ENCODE measurements at regions not wholly inside any gene's neighbourhood (a gene's known extent, or its start where the extent isn't known, plus 50 kb on each side); places are given as distances from the start of the nearest gene placed in this dataset.

DNA sequence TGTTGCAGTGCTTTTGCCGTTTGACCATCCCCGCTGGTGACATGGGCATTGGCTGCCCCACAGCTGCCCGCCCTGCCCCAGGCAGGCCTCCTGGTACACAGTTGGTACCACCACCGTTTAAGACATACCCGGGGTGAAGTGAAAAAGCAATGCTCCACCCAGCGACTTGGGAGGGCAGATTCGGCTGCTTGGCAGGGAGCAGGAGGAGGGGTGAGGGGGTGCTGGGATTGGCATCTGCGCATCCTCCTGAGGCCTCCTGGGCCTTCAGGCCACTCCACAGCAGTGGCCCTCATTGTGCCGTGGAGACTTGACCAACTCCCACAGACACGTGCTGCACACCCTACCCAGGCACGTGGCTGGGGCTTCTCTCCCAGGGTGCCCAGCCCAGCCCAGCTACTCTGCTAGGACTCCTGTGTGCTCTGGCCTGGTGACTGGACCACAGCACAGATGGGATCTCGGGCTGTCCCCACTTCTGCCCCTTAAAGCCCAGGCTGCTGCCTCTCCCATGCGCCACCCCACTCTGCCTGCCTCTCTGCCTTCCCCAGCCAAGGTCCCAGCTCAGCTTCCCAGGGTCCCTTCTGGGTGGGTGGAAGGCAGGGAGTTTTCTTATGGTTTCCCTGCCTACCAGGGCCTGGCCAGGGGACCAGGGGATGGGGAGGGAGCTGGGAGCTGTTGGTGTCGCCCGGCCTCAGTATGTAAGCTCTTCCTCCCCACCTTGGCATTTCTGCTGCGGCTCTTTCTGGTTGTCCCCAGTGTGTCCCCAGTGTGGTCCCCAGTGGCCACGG is 157.0 kb upstream of the HS6ST1 start:
- DNase-seq (no peak), ATAC-seq (ENCODE audit: low read depth in 2 of 2) (no peak)
- Histone ChIP-seq H3K4me3 (ENCODE audit: low read depth, low read length) (no peak overlapping the region), H3K36me3 (ENCODE audit: control insufficient read depth, insufficient read depth, low read length) (no peaks in the 10 kb centered on the region), H3K4me1 (ENCODE audit: control insufficient read depth, insufficient read depth, low read length, poor library complexity, severe bottlenecking) (no peaks in the 10 kb centered on the region), H3K9me3 (ENCODE audit: control insufficient read depth in 2 of 2, low read length in 2 of 2) (peaks cover 0 to 3% of the 10 kb centered on the region in 2 experiments), H3K27me3 (ENCODE audit: control insufficient read depth, insufficient read depth, low read length) (no peaks in the 10 kb centered on the region), H3K27ac (ENCODE audit: insufficient read depth, low read length, poor library complexity, severe bottlenecking) (no peak overlapping the region)
- peaks cover 0 to 7% (median 3%) of the 10 kb centered on the region in 4 donors for H3K4me1 Mint-ChIP-seq
- H3K4me3 Mint-ChIP-seq = no peak overlapping the region
- H3K27me3 Mint-ChIP-seq = peaks cover 8% of the 10 kb centered on the region
- no peak overlapping the region for H3K27ac Mint-ChIP-seq
- peaks cover 0 to 5% (median 1%) of the 10 kb centered on the region in 7 donors for H3K9me3 Mint-ChIP-seq
- H3K36me3 Mint-ChIP-seq = no peaks in the 10 kb centered on the region

DNA sequence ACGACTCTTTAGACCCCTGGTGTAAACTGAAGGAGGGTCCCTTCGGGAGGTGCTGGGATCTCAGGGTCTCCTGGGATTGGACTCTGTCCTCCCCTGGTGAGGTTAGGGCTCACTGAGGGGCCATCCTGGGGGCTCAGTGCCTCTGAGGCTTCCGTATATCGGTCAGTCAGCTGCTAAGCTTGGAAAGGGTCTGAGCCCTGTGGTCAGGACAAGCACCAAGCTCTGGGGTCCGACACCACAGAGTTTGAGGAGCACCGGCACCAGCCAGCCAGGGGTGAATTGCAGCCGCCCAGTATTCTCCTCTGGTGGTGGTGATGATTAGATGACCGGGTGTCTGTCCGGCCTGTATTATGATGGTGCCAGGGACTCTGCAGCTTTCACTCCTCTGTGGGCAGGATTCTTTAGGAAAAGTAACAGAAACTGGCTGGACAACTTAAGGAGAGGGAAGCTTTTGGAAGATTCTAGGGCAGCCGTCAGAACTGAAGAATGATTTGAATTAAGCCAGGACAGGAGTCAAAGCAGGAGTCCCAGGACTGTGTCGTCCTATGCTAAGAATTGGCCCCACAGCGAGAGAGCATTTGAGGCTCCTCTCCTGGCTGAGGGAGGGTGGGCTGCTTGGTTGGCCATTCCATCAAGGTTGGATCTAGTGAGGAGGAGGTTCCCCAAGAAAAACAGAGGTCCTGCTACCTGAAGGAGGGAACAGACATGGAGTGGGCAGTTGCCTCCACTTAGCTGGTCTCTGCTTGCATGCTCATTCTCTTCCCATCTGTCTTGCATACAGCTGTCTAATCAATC is 158.6 kb upstream of the HS6ST1 start:
- Histone ChIP-seq H3K4me1 (ENCODE audit: control insufficient read depth, insufficient read depth, low read length, poor library complexity, severe bottlenecking) (no peaks in the 10 kb centered on the region), H3K36me3 (ENCODE audit: control insufficient read depth, insufficient read depth, low read length) (no peaks in the 10 kb centered on the region), H3K27ac (ENCODE audit: insufficient read depth, low read length, poor library complexity, severe bottlenecking) (no peak overlapping the region), H3K9me3 (ENCODE audit: control insufficient read depth in 2 of 2, low read length in 2 of 2) (no peaks in the 10 kb centered on the region), H3K4me3 (ENCODE audit: low read depth, low read length) (no peak overlapping the region), H3K27me3 (ENCODE audit: control insufficient read depth, insufficient read depth, low read length) (no peaks in the 10 kb centered on the region)
- no peak for DNase-seq
- no peak overlapping the region for H3K27ac Mint-ChIP-seq
- peaks cover 8% of the 10 kb centered on the region for H3K27me3 Mint-ChIP-seq
- H3K4me3 Mint-ChIP-seq = no peak overlapping the region
- H3K36me3 Mint-ChIP-seq = no peaks in the 10 kb centered on the region
- ATAC-seq (ENCODE audit: low read depth in 2 of 2) = no peak
- H3K4me1 Mint-ChIP-seq = peaks cover 0 to 7% (median 3%) of the 10 kb centered on the region in 4 donors
- peaks cover 0 to 7% (median 2%) of the 10 kb centered on the region in 7 donors for H3K9me3 Mint-ChIP-seq

DNA sequence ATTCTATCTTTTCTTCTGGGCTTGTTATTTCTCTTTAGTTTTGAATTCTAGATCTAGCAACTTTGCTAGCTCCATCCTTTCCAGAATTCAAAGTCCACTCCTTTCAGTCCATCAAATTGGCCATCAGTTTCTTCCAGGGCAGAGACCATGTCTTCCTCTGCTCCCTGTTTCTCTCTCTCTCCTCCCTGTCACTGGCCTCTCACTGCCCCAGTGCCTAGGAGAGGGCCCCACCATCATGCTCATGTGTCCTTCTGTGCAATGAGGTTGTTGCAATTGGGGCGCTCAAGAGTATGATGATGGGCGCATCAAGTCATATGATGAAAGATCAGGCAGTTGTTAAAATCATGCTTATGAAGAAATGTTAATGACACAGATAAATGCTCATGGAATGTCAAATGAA is 159.2 kb upstream of the HS6ST1 start:
- no peak overlapping the region for H3K4me3 ChIP-seq (ENCODE audit: low read depth, low read length)
- DNase-seq (no peak), ATAC-seq (ENCODE audit: low read depth in 2 of 2) (no peak)
- peaks cover 0 to 7% (median 2%) of the 10 kb centered on the region in 7 donors for H3K9me3 Mint-ChIP-seq
- H3K27ac Mint-ChIP-seq = no peak overlapping the region
- H3K27ac ChIP-seq (ENCODE audit: insufficient read depth, low read length, poor library complexity, severe bottlenecking) = no peak overlapping the region
- no peaks in the 10 kb centered on the region for H3K4me1 ChIP-seq (ENCODE audit: control insufficient read depth, insufficient read depth, low read length, poor library complexity, severe bottlenecking)
- H3K36me3 ChIP-seq (ENCODE audit: control insufficient read depth, insufficient read depth, low read length) = no peaks in the 10 kb centered on the region
- no peaks in the 10 kb centered on the region for H3K27me3 ChIP-seq (ENCODE audit: control insufficient read depth, insufficient read depth, low read length)
- peaks cover 8% of the 10 kb centered on the region for H3K27me3 Mint-ChIP-seq
- H3K9me3 ChIP-seq (ENCODE audit: control insufficient read depth in 2 of 2, low read length in 2 of 2) = no peaks in the 10 kb centered on the region
- no peaks in the 10 kb centered on the region for H3K36me3 Mint-ChIP-seq
- no peak overlapping the region for H3K4me3 Mint-ChIP-seq
- peaks cover 0 to 7% (median 3%) of the 10 kb centered on the region in 4 donors for H3K4me1 Mint-ChIP-seq

DNA sequence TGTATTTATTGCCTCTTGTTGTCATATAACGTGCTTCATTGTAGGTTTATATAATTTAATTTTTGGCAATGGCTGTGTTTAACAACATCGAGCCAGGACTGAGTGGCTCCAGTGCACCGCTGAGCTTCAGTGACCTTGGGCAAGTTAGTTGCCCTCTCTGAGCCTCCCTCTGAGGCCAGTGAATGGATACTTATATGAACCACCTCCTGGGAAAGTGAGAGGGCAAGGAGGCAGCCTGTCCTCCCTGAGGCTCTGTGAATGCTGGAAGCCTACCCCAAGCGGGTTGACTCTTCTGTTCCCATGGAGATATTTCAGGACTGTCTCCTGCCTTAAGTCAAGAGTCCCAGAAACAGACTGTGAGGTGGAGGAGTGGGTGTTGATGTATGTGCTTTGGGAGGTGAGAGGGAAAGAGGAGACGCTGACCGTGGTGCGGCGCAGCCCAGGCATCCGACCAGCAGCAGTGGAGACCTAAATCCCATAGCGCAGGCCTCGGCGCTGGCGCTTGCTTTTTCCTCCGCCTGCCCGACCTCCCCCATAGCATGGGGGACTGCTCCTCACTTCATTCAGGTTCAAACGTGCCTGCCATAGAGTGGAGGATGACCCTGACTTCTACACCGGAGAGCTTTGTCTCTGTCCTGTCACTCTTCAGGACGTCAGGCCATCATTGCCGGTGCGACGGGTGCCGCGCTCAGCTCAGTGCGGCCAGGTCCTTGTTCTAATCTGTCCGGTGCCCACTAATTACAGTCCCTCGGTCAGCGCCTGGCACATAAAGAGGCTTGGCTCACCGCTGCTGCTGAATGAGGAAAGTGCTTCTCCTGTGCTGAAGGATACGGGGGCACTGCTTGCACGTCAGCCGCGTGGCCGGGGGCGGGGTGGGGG is 167.3 kb upstream of the HS6ST1 start:
- no peaks in the 10 kb centered on the region for H3K36me3 Mint-ChIP-seq
- Histone ChIP-seq H3K27me3 (ENCODE audit: control insufficient read depth, insufficient read depth, low read length) (no peaks in the 10 kb centered on the region), H3K36me3 (ENCODE audit: control insufficient read depth, insufficient read depth, low read length) (no peaks in the 10 kb centered on the region), H3K27ac (ENCODE audit: insufficient read depth, low read length, poor library complexity, severe bottlenecking) (no peak overlapping the region), H3K4me3 (ENCODE audit: low read depth, low read length) (no peak overlapping the region), H3K4me1 (ENCODE audit: control insufficient read depth, insufficient read depth, low read length, poor library complexity, severe bottlenecking) (no peaks in the 10 kb centered on the region), H3K9me3 (ENCODE audit: control insufficient read depth in 2 of 2, low read length in 2 of 2) (no peaks in the 10 kb centered on the region)
- no peaks in the 10 kb centered on the region for H3K27me3 Mint-ChIP-seq
- DNase-seq = no peak
- no peak for ATAC-seq (ENCODE audit: low read depth in 2 of 2)
- H3K4me1 Mint-ChIP-seq = no peaks in the 10 kb centered on the region
- H3K4me3 Mint-ChIP-seq = no peak overlapping the region
- H3K27ac Mint-ChIP-seq = no peak overlapping the region
- H3K9me3 Mint-ChIP-seq = peaks cover 0 to 7% (median 0%) of the 10 kb centered on the region in 7 donors

DNA sequence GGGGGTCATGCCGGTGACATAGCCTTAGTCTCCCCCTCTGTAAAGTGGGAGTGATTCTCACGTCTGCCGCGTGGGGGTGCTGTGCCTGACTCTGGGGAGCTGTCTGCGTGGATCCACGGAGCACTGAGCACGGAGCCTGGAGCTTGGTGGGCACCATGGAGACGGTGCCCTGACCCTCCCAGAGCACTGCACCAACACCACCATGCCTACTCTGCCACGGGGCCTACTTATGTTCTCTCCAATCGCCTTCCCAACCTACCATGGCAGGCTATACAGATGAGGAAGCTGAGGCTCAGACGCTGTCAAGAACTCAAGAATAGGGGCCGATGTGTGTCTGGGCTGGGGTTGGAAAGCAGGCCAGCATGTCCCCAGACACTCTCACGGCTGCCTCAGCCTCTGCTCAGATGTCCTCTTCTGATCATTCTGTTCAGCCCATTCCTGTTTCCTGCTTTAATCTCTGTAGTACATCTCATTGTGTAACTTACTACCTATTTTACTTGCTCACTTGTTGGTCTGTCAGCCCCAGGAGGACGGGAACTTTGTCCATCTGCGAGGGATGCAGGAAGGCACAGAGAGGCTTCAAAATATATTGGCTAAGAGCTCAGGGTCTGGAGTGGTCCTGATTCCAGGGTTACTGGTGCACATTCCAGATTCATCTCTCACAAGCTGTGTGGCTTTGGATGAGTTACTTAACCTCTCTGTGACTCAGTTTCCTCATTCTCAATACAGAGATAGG is 168.1 kb upstream of the HS6ST1 start:
- Histone ChIP-seq H3K4me3 (ENCODE audit: low read depth, low read length) (no peak overlapping the region), H3K27me3 (ENCODE audit: control insufficient read depth, insufficient read depth, low read length) (no peaks in the 10 kb centered on the region), H3K4me1 (ENCODE audit: control insufficient read depth, insufficient read depth, low read length, poor library complexity, severe bottlenecking) (no peaks in the 10 kb centered on the region), H3K9me3 (ENCODE audit: control insufficient read depth in 2 of 2, low read length in 2 of 2) (no peaks in the 10 kb centered on the region), H3K36me3 (ENCODE audit: control insufficient read depth, insufficient read depth, low read length) (no peaks in the 10 kb centered on the region), H3K27ac (ENCODE audit: insufficient read depth, low read length, poor library complexity, severe bottlenecking) (no peak overlapping the region)
- H3K27ac Mint-ChIP-seq = no peak overlapping the region
- ATAC-seq (ENCODE audit: low read depth in 2 of 2) (no peak), DNase-seq (no peak)
- H3K4me1 Mint-ChIP-seq = no peaks in the 10 kb centered on the region
- peaks cover 0 to 5% (median 0%) of the 10 kb centered on the region in 7 donors for H3K9me3 Mint-ChIP-seq
- no peak overlapping the region for H3K4me3 Mint-ChIP-seq
- H3K36me3 Mint-ChIP-seq = no peaks in the 10 kb centered on the region
- no peaks in the 10 kb centered on the region for H3K27me3 Mint-ChIP-seq

DNA sequence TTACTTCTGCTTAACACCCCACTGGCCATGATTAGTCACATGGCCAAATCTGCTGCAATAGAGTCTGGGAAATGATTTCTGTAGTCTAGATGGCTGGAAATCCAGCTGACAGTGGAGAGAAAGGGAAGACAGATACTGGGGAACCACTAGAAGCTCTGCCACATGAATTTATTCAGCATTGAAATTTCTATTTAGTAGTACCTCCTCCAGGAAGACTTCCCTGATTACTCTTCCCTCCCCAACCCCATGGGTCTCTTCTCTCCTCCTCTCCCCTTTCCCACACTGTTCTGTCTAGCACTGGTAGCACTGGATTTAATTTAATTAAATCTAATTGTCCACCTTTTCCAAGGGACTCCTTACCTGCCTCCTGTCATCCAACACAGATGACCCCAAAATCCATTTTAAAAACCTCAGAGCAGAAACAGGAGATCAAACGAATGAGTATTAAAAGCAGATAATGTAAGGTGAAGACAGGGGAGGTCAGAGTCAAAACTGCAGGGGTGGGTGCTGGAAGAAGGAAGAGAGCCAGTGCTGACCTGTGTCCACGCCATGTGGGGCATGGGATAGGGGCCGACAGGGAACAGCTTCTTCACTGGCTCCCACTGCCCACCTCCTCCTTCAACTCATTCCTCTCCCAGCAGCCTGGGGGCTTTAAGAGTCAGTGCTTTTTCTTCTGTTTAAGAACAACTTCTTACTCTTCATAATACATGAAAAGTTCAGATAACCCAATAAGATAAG is 169.2 kb upstream of the HS6ST1 start:
- Mint-ChIP-seq H3K36me3 (no peaks in the 10 kb centered on the region), H3K27me3 (no peaks in the 10 kb centered on the region), H3K9me3 (peaks cover 0 to 4% (median 2%) of the 10 kb centered on the region in 7 donors), H3K27ac (no peak overlapping the region), H3K4me1 (no peaks in the 10 kb centered on the region), H3K4me3 (no peak overlapping the region)
- no peaks in the 10 kb centered on the region for H3K27me3 ChIP-seq (ENCODE audit: control insufficient read depth, insufficient read depth, low read length)
- H3K4me1 ChIP-seq (ENCODE audit: control insufficient read depth, insufficient read depth, low read length, poor library complexity, severe bottlenecking) = no peaks in the 10 kb centered on the region
- no peak for DNase-seq
- H3K36me3 ChIP-seq (ENCODE audit: control insufficient read depth, insufficient read depth, low read length) = no peaks in the 10 kb centered on the region
- H3K4me3 ChIP-seq (ENCODE audit: low read depth, low read length) = no peak overlapping the region
- ATAC-seq (ENCODE audit: low read depth in 2 of 2) = no peak
- no peak overlapping the region for H3K27ac ChIP-seq (ENCODE audit: insufficient read depth, low read length, poor library complexity, severe bottlenecking)
- H3K9me3 ChIP-seq (ENCODE audit: control insufficient read depth in 2 of 2, low read length in 2 of 2) = no peaks in the 10 kb centered on the region

All from CD4-positive, CD25-positive, alpha-beta regulatory T cell (primary cell).